K562 (cell line): ENCODE measurements at regions not wholly inside any gene's neighbourhood (a gene's known extent, or its start where the extent isn't known, plus 50 kb on each side); places are given as distances from the start of the nearest gene placed in this dataset.
"Not testable (repeated sequence)": the region's sequence is repeated elsewhere in the genome, so short reads cannot be mapped to it uniquely, and the experiment has no call there.

Experiments used
- ATAC-seq: fragments of 200-7000 bp; cut with Tn5 transposase; 3 replicates; pipeline ENCODE4 v1.9.1; 2020; ENCODE audit warnings: moderate library complexity
- BruUV-seq: library from RNA; stranded (reverse); fragments of 400-500 nt; replicated peaks from 2 replicates; lab custom pipeline; 2021; lab: Mats Ljungman, UMichigan
- CTCF ChIA-PET: fragments of 300-600 bp; formaldehyde crosslinking; extraction: SDS; loops from one replicate; lab custom pipeline; 2021; ENCODE audit warnings: low intra/inter-chr PET ratio; lab: Yijun Ruan, JAX
- POLR2A ChIA-PET: fragments of 300-600, 350-650 bp; sonication (Branson Sonifier 250); formaldehyde crosslinking; extraction: SDS; loops from one replicate; lab custom pipeline; 2021; ENCODE audit warnings: antibody characterized with exemption, inconsistent platforms; lab: Yijun Ruan, JAX
- DNase-seq, 4 experiments: peaks; one replicate each; pipeline versions ENCODE4 v3.0.0 to v3.0.0-alpha.2; 2011 to 2018; ENCODE audit warnings: low spot score in 3 of 4, mixed read lengths in 3 of 4; ENCODE audit errors: extremely low read depth in 1 of 4
- FAIRE-seq: peaks from 2 replicates; lab custom pipeline; 2011; peaks lifted over from hg19 to GRCh38; lab: Jason Lieb, UNC
- H2AFZ ChIP-seq: 2 replicates; pipeline ENCODE4 v1.6.0; 2011; ENCODE audit warnings: low read depth, low read length, control low read depth, inconsistent platforms
- H3K27ac ChIP-seq: fragments of 200-600 bp; 3 replicates; pipeline ENCODE4 v1.8.0; 2011; ENCODE audit warnings: low read depth, mild to moderate bottlenecking, control low read depth, inconsistent platforms, low read length, moderate library complexity, mixed read lengths; ENCODE audit errors: extremely low read depth
- H3K27me3 ChIP-seq, 2 experiments: fragments of 300-600 bp in 1 of 2; 2 replicates in 1 of 2; 3 replicates in 1 of 2; pipeline versions ENCODE4 v1.6.0 to v1.8.0; 2011; ENCODE audit warnings: inconsistent platforms in 2 of 2, low read length in 2 of 2, mild to moderate bottlenecking in 1 of 2, mixed read lengths in 1 of 2, moderate library complexity in 1 of 2; ENCODE audit not compliant: control insufficient read depth in 2 of 2, insufficient read depth in 2 of 2
- H3K36me3 ChIP-seq: fragments of 300-600 bp; 3 replicates; pipeline ENCODE4 v1.8.0; 2011; ENCODE audit warnings: mild to moderate bottlenecking, low read length, inconsistent platforms; ENCODE audit not compliant: control insufficient read depth, insufficient read depth
- H3K4me1 ChIP-seq, 2 experiments: fragments of 200-600 bp in 1 of 2; replicated peaks in 1 of 2; 2 replicates in 1 of 2; 3 replicates in 1 of 2; pipeline versions ENCODE4 v1.5.1 to v1.8.0; 2011; ENCODE audit warnings: inconsistent platforms in 2 of 2, low read length in 2 of 2, mild to moderate bottlenecking in 1 of 2, mixed read lengths in 1 of 2, moderate library complexity in 1 of 2; ENCODE audit not compliant: control insufficient read depth in 2 of 2, insufficient read depth in 2 of 2
- H3K4me2 ChIP-seq: 2 replicates; pipeline ENCODE4 v1.6.1; 2011; ENCODE audit warnings: low read length, control low read depth, inconsistent platforms, mixed read lengths; ENCODE audit not compliant: insufficient read depth
- H3K4me3 ChIP-seq: fragments of 200-600 bp; sonication (generic), shearing (Covaris generic); 2 replicates; pipeline ENCODE4 v1.5.1; 2016; ENCODE audit warnings: control low read depth, inconsistent platforms
- H3K79me2 ChIP-seq: fragments of 200-600 bp; 3 replicates; pipeline ENCODE4 v1.8.0; 2011; ENCODE audit warnings: low read length, inconsistent platforms; ENCODE audit not compliant: control insufficient read depth, insufficient read depth
- H3K9ac ChIP-seq, 2 experiments: 2 replicates each; pipeline versions ENCODE4 v1.6.0 to v1.6.1; 2011; ENCODE audit warnings: low read depth in 2 of 2, low read length in 2 of 2, control low read depth in 1 of 2, inconsistent platforms in 1 of 2, mild to moderate bottlenecking in 1 of 2, mixed read lengths in 1 of 2; ENCODE audit not compliant: insufficient read depth in 1 of 2
- H3K9me1 ChIP-seq: one replicate; pipeline ENCODE4 v1.6.0; 2011; ENCODE audit warnings: inconsistent platforms, mild to moderate bottlenecking, low read length, moderate library complexity; ENCODE audit not compliant: control insufficient read depth, insufficient read depth
- H3K9me3 ChIP-seq: replicated peaks from 2 replicates; pipeline ENCODE4 v1.5.1; 2011; ENCODE audit warnings: low read depth, low read length, inconsistent platforms; ENCODE audit not compliant: control insufficient read depth, insufficient read depth
- H4K20me1 ChIP-seq: replicated peaks from 2 replicates; pipeline ENCODE4 v1.6.1; 2011; ENCODE audit warnings: low read length, inconsistent platforms, mixed read lengths; ENCODE audit not compliant: control insufficient read depth, insufficient read depth
- WGBS: fragments of 100-300 bp; shearing (Covaris generic); methylation state at CpG from one replicate; pipeline ENCODE4 v1.1.6; 2016; ENCODE audit warnings: low coverage, mixed read lengths; ENCODE audit not compliant: insufficient coverage; ENCODE audit errors: missing lambda C conversion rate; 5-methylcytosine and 5-hydroxymethylcytosine counted together
- in situ Hi-C: fragments of 300-500 bp; cut with MboI; formaldehyde crosslinking; loops from 4 replicates; pipeline ENCODE4 v1.15.0; 2018; ENCODE audit warnings: inconsistent platforms, mixed read lengths
- intact Hi-C: fragments of 100-400 bp; cut with micrococcal nuclease; formaldehyde crosslinking; loops from 2 replicates; pipeline ENCODE4 v1.14.2; 2022

GRCh38 chr9:39656960-39657603 is 301.6 kb downstream of the SPATA31A1 start:
- H4K20me1 ChIP-seq, H3K9ac ChIP-seq, CTCF ChIA-PET, H2AFZ ChIP-seq, FAIRE-seq, H3K36me3 ChIP-seq, in situ Hi-C loops, intact Hi-C loops, H3K79me2 ChIP-seq, POLR2A ChIA-PET, H3K27ac ChIP-seq, H3K4me1 ChIP-seq, H3K27me3 ChIP-seq, DNase-seq, H3K9me1 ChIP-seq, H3K4me3 ChIP-seq, BruUV-seq, ATAC-seq, H3K9me3 ChIP-seq, H3K4me2 ChIP-seq: not testable (repeated sequence)
- WGBS, result no CpG with 5 or more reads among the region's 4 CpGs

DNA sequence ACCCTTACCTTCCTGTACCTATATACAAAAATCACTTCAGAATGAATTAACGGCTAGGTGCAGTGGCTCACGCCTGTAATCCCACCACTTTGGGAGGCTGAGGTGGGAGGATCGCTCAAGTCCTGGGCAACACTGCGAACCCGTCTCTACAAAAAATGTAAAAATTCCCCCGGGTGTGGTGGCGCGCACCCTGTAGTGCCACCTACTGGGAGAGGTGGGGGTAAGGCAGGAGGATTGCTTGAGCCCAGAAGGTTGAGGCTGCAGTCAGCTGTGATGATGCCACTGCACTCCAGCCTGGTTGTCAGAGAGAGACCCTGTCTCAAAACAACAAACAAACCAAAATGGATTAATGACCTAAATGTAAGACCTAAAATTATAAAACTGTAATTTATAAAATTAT is 307.6 kb downstream of the SPATA31A1 start:
- BruUV-seq, CTCF ChIA-PET, DNase-seq, H3K4me1 ChIP-seq, H3K9ac ChIP-seq, H3K36me3 ChIP-seq, H3K27ac ChIP-seq, in situ Hi-C loops, FAIRE-seq, H3K9me3 ChIP-seq, POLR2A ChIA-PET, H3K79me2 ChIP-seq, H3K27me3 ChIP-seq, H4K20me1 ChIP-seq, H3K4me3 ChIP-seq, H3K4me2 ChIP-seq, intact Hi-C loops, H2AFZ ChIP-seq, H3K9me1 ChIP-seq: not testable (repeated sequence)
- no CpG with 5 or more reads among the region's 8 CpGs for WGBS
- peak; percentile 72; the same call in 2 of the 3 replicates for ATAC-seq

DNA sequence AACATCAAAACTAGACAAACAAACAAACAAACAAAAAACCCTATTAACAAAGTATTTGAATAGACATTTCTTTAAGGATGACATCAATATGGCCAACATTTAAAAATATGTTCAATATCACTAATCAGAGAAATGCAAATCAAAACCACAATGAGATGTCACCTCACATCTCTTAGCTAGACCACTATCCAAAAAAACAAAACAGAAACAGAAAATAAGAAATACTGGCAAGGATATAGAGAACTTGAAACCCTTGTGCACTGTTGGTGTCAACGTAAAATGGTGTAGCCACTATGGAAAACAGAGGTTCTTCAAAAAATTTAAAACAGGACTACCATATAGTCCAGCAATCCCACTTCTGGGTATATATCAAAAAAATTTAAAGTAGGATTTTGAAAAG is 308.2 kb downstream of the SPATA31A1 start:
- CTCF ChIA-PET, H3K4me2 ChIP-seq, H3K4me1 ChIP-seq, ATAC-seq, H3K79me2 ChIP-seq, BruUV-seq, FAIRE-seq, DNase-seq, H3K4me3 ChIP-seq, intact Hi-C loops, POLR2A ChIA-PET, H3K27ac ChIP-seq, H3K9me1 ChIP-seq, H2AFZ ChIP-seq, H3K27me3 ChIP-seq, H3K9me3 ChIP-seq, H3K36me3 ChIP-seq, H4K20me1 ChIP-seq, in situ Hi-C loops, H3K9ac ChIP-seq: not testable (repeated sequence)
- no CpG with 5 or more reads among the region's 1 CpG for WGBS

DNA sequence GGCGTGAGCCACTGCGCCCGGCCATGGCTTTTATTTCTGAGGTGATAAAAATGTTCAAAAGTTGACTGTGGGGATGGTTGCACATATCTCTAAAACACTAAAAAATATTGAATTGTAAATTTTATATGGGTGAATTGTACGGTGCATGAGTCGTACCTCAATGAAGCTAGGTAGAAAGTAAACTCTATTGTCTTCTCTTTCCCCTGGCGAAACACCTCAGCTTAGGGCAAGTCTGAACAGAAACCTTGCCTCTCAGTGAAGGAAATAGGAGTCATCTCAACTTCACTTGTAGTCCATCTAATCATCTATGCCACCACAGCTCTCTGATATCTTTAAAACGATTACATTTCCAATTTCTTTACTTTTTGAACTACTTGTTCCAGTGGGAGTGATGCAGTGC is 309.6 kb downstream of the SPATA31A1 start:
- CTCF ChIA-PET, H3K4me1 ChIP-seq, H3K36me3 ChIP-seq, H4K20me1 ChIP-seq, POLR2A ChIA-PET, H2AFZ ChIP-seq, ATAC-seq, H3K79me2 ChIP-seq, BruUV-seq, H3K9me1 ChIP-seq, H3K27me3 ChIP-seq, H3K9me3 ChIP-seq, DNase-seq, H3K4me2 ChIP-seq, intact Hi-C loops, H3K27ac ChIP-seq, H3K4me3 ChIP-seq, in situ Hi-C loops, H3K9ac ChIP-seq, FAIRE-seq: not testable (repeated sequence)
- WGBS, result 0% methylated on average over 2 of the region's 7 CpGs
